Natural killer cell (primary cell): ENCODE measurements at regions not wholly inside any gene's neighbourhood (a gene's known extent, or its start where the extent isn't known, plus 50 kb on each side); places are given as distances from the start of the nearest gene placed in this dataset.
"Not testable (repeated sequence)": the region's sequence is repeated elsewhere in the genome, so short reads cannot be mapped to it uniquely, and the experiment has no call there.

Source experiments
- ATAC-seq, 3 donors: fragments of 150-1000 bp in 2 of 3; fragments of 200-7000 bp in 1 of 3; cut with Tn5 transposase; 1 replicate in 1 of 3; 2 replicates in 2 of 3; pipeline ENCODE4 v1.10.0; 2021; ENCODE audit warnings: mild to moderate bottlenecking in 2 of 3, moderate library complexity in 2 of 3
- DNase-seq, 2 donors: peaks; one replicate each; pipeline versions ENCODE4 v3.0.0 to v3.0.0-alpha.2; 2013 to 2021; ENCODE audit warnings: mixed read lengths in 1 of 2
- H3K27ac ChIP-seq: one replicate; pipeline ENCODE4 v1.5.1; 2013; ENCODE audit warnings: mild to moderate bottlenecking, low read length
- H3K27me3 ChIP-seq: one replicate; pipeline ENCODE4 v1.6.1; 2013; ENCODE audit warnings: low read length; ENCODE audit not compliant: control insufficient read depth, insufficient read depth
- H3K36me3 ChIP-seq: one replicate; pipeline ENCODE4 v1.6.1; 2013; ENCODE audit warnings: low read length; ENCODE audit not compliant: control insufficient read depth, insufficient read depth
- H3K4me1 ChIP-seq: one replicate; pipeline ENCODE4 v1.6.1; 2013; ENCODE audit warnings: low read length; ENCODE audit not compliant: control insufficient read depth, insufficient read depth
- H3K4me3 ChIP-seq: one replicate; pipeline ENCODE4 v1.5.1; 2013; ENCODE audit warnings: low read length
- H3K9me3 ChIP-seq: one replicate; pipeline ENCODE4 v1.6.1; 2013; ENCODE audit warnings: low read length; ENCODE audit not compliant: control insufficient read depth, insufficient read depth
- H3K27ac Mint-ChIP-seq, 2 donors: one replicate each; pipeline ENCODE4 v1.8.0; 2022; ENCODE audit warnings: mild to moderate bottlenecking in 2 of 2, mixed read lengths in 2 of 2, moderate library complexity in 1 of 2
- H3K27me3 Mint-ChIP-seq, 2 donors: one replicate each; pipeline ENCODE4 v1.8.0; 2022; ENCODE audit warnings: low read depth in 2 of 2, mixed read lengths in 2 of 2
- H3K36me3 Mint-ChIP-seq: one replicate; pipeline ENCODE4 v1.8.0; 2022; ENCODE audit warnings: mixed read lengths
- H3K4me1 Mint-ChIP-seq, 2 donors: one replicate each; pipeline ENCODE4 v1.8.0; 2022; ENCODE audit warnings: mixed read lengths in 2 of 2
- H3K4me3 Mint-ChIP-seq: one replicate; pipeline ENCODE4 v1.8.0; 2022; ENCODE audit warnings: mild to moderate bottlenecking, moderate library complexity, mixed read lengths
- H3K9me3 Mint-ChIP-seq, 2 donors: one replicate each; pipeline ENCODE4 v1.8.0; 2022; ENCODE audit warnings: mixed read lengths in 2 of 2
- WGBS: methylation state at CpG from one replicate; pipeline ENCODE4 v1.1.7; 2013; ENCODE audit warnings: missing lambda C conversion rate; ENCODE audit not compliant: insufficient coverage; 5-methylcytosine and 5-hydroxymethylcytosine counted together
- intact Hi-C: fragments of 100-400 bp; cut with micrococcal nuclease; formaldehyde crosslinking; loops from one replicate; pipeline ENCODE4 v1.14.2; 2022
- TF ChIP-seq, protein P1 (sequence below): fragments of 200-600 bp; IDR thresholded peaks from one replicate; pipeline ENCODE4 v1.8.0; 2022; ENCODE audit warnings: antibody characterized with exemption

DNA sequence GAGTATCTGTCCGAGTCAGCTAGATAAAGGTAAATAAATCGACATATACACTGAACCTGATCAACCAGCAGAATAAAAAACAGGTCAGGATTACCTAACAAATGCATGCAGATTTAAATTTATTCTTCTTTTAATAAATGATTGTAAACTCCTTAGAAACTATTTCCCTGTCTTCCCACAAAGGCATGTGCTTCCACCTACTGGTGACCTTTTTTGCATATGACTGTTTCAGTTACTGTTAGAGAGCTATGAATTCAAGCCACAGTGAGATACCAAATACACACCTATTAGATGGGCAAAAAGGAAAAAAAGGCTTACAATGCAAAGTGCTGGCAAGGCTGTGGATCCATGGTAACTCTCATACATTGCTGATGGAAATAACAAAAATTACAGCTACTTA is 957.4 kb upstream of the NCAM2 start:
- H3K27ac Mint-ChIP-seq, result no peak overlapping the region
- no peaks in the 10 kb centered on the region for H3K36me3 Mint-ChIP-seq
- Histone ChIP-seq H3K27ac (no peak overlapping the region), H3K9me3 (peaks cover 3% of the 10 kb centered on the region), H3K4me3 (no peak overlapping the region), H3K27me3 (no peaks in the 10 kb centered on the region), H3K4me1 (no peaks in the 10 kb centered on the region), H3K36me3 (no peaks in the 10 kb centered on the region)
- TF ChIP-seq, protein P1, sequence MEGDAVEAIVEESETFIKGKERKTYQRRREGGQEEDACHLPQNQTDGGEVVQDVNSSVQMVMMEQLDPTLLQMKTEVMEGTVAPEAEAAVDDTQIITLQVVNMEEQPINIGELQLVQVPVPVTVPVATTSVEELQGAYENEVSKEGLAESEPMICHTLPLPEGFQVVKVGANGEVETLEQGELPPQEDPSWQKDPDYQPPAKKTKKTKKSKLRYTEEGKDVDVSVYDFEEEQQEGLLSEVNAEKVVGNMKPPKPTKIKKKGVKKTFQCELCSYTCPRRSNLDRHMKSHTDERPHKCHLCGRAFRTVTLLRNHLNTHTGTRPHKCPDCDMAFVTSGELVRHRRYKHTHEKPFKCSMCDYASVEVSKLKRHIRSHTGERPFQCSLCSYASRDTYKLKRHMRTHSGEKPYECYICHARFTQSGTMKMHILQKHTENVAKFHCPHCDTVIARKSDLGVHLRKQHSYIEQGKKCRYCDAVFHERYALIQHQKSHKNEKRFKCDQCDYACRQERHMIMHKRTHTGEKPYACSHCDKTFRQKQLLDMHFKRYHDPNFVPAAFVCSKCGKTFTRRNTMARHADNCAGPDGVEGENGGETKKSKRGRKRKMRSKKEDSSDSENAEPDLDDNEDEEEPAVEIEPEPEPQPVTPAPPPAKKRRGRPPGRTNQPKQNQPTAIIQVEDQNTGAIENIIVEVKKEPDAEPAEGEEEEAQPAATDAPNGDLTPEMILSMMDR, result no peak
- peaks cover 2 to 3% of the 10 kb centered on the region in 2 donors for H3K9me3 Mint-ChIP-seq
- no peak for DNase-seq
- WGBS, result 100% methylated on average over 2 of the region's 2 CpGs
- no peaks in the 10 kb centered on the region for H3K27me3 Mint-ChIP-seq
- no peak for ATAC-seq
- no peaks in the 10 kb centered on the region for H3K4me1 Mint-ChIP-seq
- intact Hi-C loops, result no loop called here
- H3K4me3 Mint-ChIP-seq, result no peak overlapping the region

DNA sequence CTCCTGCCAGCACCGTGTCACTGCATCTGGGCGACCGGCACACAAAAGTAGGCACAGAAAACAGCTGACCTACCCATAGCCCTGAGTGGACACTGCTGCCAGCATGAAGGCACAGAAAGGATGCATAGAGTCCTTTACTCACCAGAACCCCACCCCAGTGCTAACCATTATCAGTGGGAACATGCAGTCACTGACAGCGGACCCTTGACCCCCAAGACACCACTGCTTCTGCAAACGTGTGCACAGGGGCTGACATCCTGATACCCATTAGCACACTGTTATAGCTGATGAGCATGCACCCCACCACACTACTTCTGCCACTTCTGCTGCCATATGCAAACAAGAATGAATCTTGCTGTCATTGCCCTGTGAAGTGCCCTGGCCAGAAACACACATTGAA is 953.0 kb upstream of the NCAM2 start:
- no peaks in the 10 kb centered on the region for H3K36me3 ChIP-seq

DNA sequence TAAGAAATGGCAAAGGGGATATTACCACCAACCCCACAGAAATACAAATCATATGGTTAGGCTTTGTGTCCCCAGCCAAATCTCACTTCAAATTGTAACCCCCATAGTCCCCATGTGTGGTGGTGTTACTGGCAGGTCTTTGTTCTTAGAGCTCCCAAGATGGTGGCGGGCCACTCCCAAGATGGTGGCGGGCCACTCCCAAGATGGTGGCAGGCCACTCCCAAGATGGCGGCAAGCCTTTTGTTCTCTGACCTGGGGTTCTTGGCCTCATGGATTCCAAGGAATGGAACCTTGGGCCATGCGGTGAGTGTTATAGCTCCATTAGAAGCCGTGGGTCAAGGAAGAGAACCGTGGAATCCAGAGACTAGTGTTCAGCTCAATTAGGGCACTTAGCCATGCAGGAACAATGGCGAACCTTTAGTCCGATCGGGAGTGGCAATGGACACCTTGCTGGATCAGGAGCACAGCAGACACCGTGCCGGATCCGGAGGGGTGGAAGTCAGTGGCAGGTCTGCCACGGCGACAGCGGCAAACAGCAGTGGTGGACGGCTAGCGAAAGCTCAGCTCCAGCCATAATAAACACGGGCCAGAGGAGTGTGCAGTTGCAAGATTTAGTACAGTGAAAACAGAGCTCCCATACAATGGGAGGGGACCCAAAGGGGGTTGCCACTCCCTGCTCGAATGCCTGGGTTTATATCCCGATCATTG is 949.9 kb upstream of the NCAM2 start:
- H3K27ac ChIP-seq, H3K27ac Mint-ChIP-seq, H3K4me1 ChIP-seq, H3K4me3 ChIP-seq, DNase-seq, intact Hi-C loops, H3K4me3 Mint-ChIP-seq, H3K27me3 ChIP-seq, H3K36me3 Mint-ChIP-seq, H3K36me3 ChIP-seq, H3K4me1 Mint-ChIP-seq, H3K9me3 Mint-ChIP-seq, H3K9me3 ChIP-seq, H3K27me3 Mint-ChIP-seq, ATAC-seq: not testable (repeated sequence)
- 93% methylated on average over 19 of the region's 20 CpGs for WGBS

More for the DNA sequence above, 953.0 kb upstream of the NCAM2 start:
- no peak overlapping the region for H3K4me3 Mint-ChIP-seq
- H3K36me3 Mint-ChIP-seq, result no peaks in the 10 kb centered on the region
- Histone ChIP-seq H3K27me3 (no peaks in the 10 kb centered on the region), H3K4me3 (no peak overlapping the region), H3K27ac (no peak overlapping the region), H3K9me3 (peaks cover 3% of the 10 kb centered on the region), H3K4me1 (no peaks in the 10 kb centered on the region)
- H3K4me1 Mint-ChIP-seq, result no peaks in the 10 kb centered on the region
- intact Hi-C loops, result no loop called here
- DNase-seq (no peak), ATAC-seq (no peak)
- H3K27me3 Mint-ChIP-seq, result no peaks in the 10 kb centered on the region
- H3K27ac Mint-ChIP-seq, result no peak overlapping the region
- peaks cover 6 to 9% of the 10 kb centered on the region in 2 donors for H3K9me3 Mint-ChIP-seq
- TF ChIP-seq, protein P1, result no peak
- WGBS, result 92% methylated on average over 5 of the region's 5 CpGs

DNA sequence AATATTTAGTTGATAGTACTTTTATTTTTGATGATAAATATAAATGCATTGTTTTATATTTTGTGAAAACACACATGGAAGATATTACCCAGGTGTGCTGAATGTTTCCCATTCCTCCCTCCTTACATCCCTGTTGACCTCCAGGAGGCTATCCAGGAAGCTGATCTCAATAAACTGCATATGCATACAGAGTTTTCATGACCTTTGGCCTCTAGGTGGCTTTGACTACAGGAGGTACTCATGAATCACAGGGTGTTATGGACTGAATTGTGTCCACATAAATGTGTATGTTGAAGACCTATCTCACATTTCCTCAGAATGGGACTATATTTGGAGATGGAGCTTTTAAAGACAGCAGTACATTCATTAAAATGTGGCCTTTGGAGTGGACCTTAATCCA is 914.9 kb upstream of the NCAM2 start:
- Mint-ChIP-seq H3K36me3 (no peaks in the 10 kb centered on the region), H3K4me1 (no peaks in the 10 kb centered on the region), H3K4me3 (no peak overlapping the region), H3K27me3 (no peaks in the 10 kb centered on the region), H3K9me3 (peaks cover 0 to 2% of the 10 kb centered on the region in 2 donors), H3K27ac (no peak overlapping the region)
- no peak for DNase-seq
- TF ChIP-seq, protein P1, result no peak
- Histone ChIP-seq H3K36me3 (no peaks in the 10 kb centered on the region), H3K27ac (no peak overlapping the region), H3K27me3 (no peaks in the 10 kb centered on the region), H3K4me1 (no peaks in the 10 kb centered on the region), H3K4me3 (no peak overlapping the region), H3K9me3 (no peaks in the 10 kb centered on the region)
- intact Hi-C loops, result no loop called here
- no peak for ATAC-seq
